ENCODE measurements at regions not wholly inside any gene's neighbourhood (a gene's known extent, or its start where the extent isn't known, plus 50 kb on each side); places are given as distances from the start of the nearest gene placed in this dataset.
"Not testable (repeated sequence)": the region's sequence is repeated elsewhere in the genome, so short reads cannot be mapped to it uniquely, and the experiment has no call there.

DNA sequence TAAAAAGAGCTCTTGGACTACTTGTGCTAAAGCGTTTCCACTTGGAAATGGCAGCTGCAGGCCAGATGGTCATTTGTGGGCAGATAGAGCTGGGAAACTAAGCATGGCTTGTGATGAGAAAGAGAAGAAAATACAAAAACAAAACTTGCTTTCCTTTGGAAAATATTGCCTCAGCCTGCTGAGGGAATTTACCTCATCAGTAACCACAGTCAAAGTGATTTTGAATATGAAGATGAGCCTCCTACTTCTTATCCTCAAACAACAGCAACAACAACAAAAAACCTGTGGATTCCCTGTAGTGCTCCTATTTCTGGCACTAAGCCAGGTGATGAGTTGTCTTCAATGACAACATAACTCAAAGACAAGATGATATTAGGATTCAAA lies 62.7 kb upstream of the FIBIN start:
- WGBS = 65% methylated on average over 1 of the region's 1 CpG
- no peak for DNase-seq (ENCODE audit: extremely low spot score)
- H3K27ac ChIP-seq (ENCODE audit: low read depth) = no peak overlapping the region

DNA sequence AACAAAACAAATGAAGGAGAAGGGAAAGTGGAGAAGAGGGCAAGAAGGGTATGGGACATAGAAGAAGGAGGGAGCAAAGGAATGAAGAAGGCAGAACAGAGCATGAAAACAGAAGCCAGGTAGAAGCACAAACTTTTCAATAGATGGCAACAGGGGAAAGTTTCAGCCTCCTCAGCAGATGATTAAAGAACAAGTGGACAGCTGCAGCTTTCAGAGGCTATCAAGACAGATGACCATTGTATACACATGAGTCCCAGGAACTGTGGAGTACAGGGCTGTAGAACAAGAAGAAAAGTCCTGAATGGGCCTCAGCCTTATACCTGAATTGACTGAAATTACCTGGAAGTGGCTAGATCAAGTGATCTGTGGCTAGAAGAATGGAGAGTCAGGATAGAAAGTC lies 62.0 kb upstream of the FIBIN start:
- DNase-seq (ENCODE audit: extremely low spot score) = no peak
- Histone ChIP-seq H3K27ac (ENCODE audit: low read depth) (no peak overlapping the region), H3K4me3 (ENCODE audit: low read depth, low read length) (no peak overlapping the region), H3K36me3 (ENCODE audit: insufficient read depth) (peaks cover 2% of the 10 kb centered on the region), H3K4me1 (ENCODE audit: insufficient read depth) (no peaks in the 10 kb centered on the region)

More for the DNA sequence above, 62.7 kb upstream of the FIBIN start:
- Histone ChIP-seq H3K4me3 (ENCODE audit: low read depth, low read length) (no peak overlapping the region), H3K4me1 (ENCODE audit: insufficient read depth) (no peaks in the 10 kb centered on the region), H3K36me3 (ENCODE audit: insufficient read depth) (peaks cover 2% of the 10 kb centered on the region)

DNA sequence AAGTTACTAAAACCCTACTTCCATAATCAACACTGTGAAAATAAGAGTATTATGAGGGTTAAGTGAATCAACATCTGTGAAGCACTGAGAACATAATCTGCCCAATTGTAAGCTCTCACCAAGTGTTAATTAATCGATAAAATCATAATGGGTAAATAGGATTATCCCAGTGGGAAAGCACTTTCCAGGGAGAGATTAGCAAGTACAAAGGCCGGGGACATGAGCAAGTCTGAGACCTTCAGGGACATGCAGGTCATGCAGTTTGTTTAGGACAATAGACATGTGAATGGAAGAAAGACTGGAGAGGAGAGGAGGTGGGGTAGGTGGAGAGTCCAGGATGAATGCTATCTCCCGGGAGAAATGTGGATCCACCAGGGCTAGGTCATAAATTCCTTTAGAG lies 57.8 kb upstream of the FIBIN start:
- Histone ChIP-seq H3K4me3 (ENCODE audit: low read depth, low read length) (no peak overlapping the region), H3K27ac (ENCODE audit: low read depth) (no peak overlapping the region), H3K4me1 (ENCODE audit: insufficient read depth) (no peaks in the 10 kb centered on the region), H3K36me3 (ENCODE audit: insufficient read depth) (peaks cover 2% of the 10 kb centered on the region)
- 67% methylated on average over 3 of the region's 3 CpGs for WGBS
- DNase-seq (ENCODE audit: extremely low spot score) = no peak

DNA sequence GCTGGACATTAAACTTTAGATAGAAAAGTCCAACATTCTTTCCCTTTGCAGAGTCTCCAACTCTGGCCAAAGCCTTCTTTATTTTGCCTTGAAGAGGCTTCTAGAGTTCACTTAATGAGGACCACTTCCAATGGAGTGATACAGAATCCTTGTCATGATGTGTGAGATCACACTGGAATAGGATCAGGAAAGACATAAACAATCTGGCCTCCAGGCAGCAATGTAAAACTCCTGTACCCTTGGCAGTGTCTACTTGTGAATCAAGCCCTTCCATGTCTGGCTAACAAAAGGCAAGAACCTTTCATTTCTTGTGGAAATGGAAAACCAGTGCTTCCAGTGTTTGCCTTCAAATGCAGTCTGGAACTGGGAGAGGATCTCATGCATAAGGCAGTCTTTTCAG lies 56.5 kb upstream of the FIBIN start:
- Histone ChIP-seq H3K4me3 (ENCODE audit: low read depth, low read length) (no peak overlapping the region), H3K27ac (ENCODE audit: low read depth) (no peak overlapping the region), H3K4me1 (ENCODE audit: insufficient read depth) (no peaks in the 10 kb centered on the region), H3K36me3 (ENCODE audit: insufficient read depth) (peaks cover 2% of the 10 kb centered on the region)
- DNase-seq (ENCODE audit: extremely low spot score) = no peak

DNA sequence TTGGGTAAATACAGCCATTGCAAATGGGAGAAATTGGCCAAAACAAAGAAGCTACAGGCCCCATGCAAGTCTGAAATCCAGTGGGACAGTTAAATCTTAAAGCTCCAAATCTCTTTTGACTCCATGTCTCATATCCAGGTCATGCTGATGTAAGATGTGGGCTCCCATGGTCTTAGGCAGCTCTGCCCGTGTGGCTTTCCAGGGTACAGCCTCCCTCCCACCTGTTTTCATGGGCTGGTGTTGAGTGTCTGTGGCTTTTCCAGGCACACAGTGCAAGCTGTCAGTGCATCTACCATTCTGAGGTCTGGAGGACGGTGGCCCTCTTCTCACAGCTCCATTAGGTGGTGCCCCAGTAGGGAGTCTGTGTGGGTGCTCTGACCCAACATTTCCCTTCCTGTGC lies 53.4 kb upstream of the FIBIN start:
- not testable (repeated sequence) for H3K36me3 ChIP-seq (ENCODE audit: insufficient read depth); H3K27ac ChIP-seq (ENCODE audit: low read depth); DNase-seq (ENCODE audit: extremely low spot score); H3K4me1 ChIP-seq (ENCODE audit: insufficient read depth); H3K4me3 ChIP-seq (ENCODE audit: low read depth, low read length)
- 88% methylated on average over 2 of the region's 2 CpGs for WGBS

DNA sequence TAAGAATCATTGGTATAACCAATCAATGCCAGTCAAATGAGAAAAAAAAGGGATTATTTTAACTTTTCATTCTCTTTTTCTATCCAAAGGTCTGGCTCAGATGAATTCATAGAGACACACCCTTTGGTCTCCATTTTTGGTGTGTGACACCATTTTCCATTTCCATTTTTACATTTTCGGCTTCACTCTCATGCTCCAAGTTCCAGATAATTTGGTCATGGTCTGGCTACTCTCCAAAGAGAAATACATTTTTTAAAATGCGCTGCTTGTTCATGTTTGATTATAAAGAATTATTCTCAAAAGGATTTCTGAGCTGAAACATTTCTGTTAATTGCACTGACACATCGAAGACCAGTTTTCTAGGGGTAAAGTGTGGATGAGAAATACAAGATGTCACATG lies 51.6 kb upstream of the FIBIN start:
- H3K36me3 ChIP-seq (ENCODE audit: insufficient read depth) = no peaks in the 10 kb centered on the region
- peak overlapping the region; percentile 23 for H3K27ac ChIP-seq (ENCODE audit: low read depth)
- WGBS = 89% methylated on average over 3 of the region's 3 CpGs
- no peak overlapping the region for H3K4me3 ChIP-seq (ENCODE audit: low read depth, low read length)
- no peak for DNase-seq (ENCODE audit: extremely low spot score)
- H3K4me1 ChIP-seq (ENCODE audit: insufficient read depth) = no peaks in the 10 kb centered on the region

DNA sequence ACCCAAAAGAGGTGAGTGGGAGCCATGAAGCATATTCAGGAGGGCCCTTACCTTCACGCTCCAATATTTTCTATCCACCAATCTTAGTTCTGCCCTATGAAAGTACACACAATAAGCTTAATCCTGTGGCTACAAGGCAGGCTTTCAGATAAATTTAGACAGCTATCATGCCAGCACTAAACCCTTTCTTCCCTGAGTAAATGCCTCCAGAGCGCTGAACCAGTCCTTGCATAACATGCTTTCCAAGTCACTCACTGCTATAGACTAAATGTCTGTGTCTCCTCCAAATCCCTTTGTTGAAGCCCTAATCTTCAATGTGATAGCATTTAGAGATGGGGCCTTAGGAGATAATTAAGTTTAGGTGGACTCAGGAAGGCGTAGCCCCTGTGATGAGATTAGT lies 50.3 kb upstream of the FIBIN start:
- Histone ChIP-seq H3K4me3 (ENCODE audit: low read depth, low read length) (no peak overlapping the region), H3K27ac (ENCODE audit: low read depth) (no peak overlapping the region), H3K36me3 (ENCODE audit: insufficient read depth) (no peaks in the 10 kb centered on the region), H3K4me1 (ENCODE audit: insufficient read depth) (no peaks in the 10 kb centered on the region)
- 99% methylated on average over 3 of the region's 3 CpGs for WGBS
- no peak for DNase-seq (ENCODE audit: extremely low spot score)
